ENCODE measurements at regions not wholly inside any gene's neighbourhood (a gene's known extent, or its start where the extent isn't known, plus 50 kb on each side); places are given as distances from the start of the nearest gene placed in this dataset.

- TF ChIP-seq IRF3 (IDR thresholded peaks at IDR 0.05; ENCODE audit: low read depth, low read length) = no peak
- no peak for TF ChIP-seq CHD2 (IDR thresholded peaks at IDR 0.05; ENCODE audit: low read length, partially characterized antibody)
- no peak for TF ChIP-seq ZBTB33 (IDR thresholded peaks at IDR 0.05; ENCODE audit: borderline replicate concordance, low read depth)
- no peak for TF ChIP-seq MXI1 (IDR thresholded peaks at IDR 0.05; ENCODE audit: low read depth, low read length)
- TF ChIP-seq TCF12 (IDR thresholded peaks at IDR 0.05) = peak; percentile 92
- peak; percentile 89 for TF ChIP-seq PBX3 (IDR thresholded peaks at IDR 0.05)
- TF ChIP-seq TEAD4 (IDR thresholded peaks at IDR 0.05; ENCODE audit: borderline replicate concordance, insufficient read depth) = peak; percentile 83
- no peak for TF ChIP-seq RAD21 (IDR thresholded peaks at IDR 0.05; ENCODE audit: low read length)
- no peak for TF ChIP-seq ELF1 (IDR thresholded peaks at IDR 0.05)
- peak; percentile 64; the same call in 1 of the 2 replicates for TF ChIP-seq POLR2AphosphoS5 (IDR thresholded peaks at IDR 0.05; ENCODE audit: low read depth, low read length)
Measured at GRCh38 chr10:14397066-14397465, 66.3 kb upstream of the FRMD4A start (continued).

- ChIA-PET CTCF (interaction anchor here (0.6 to 1.9 kb wide), 13 partner anchors 8 to 202 kb away, joined by 3 to 9 read pairs (median 3); no protein-coding TSS in a partner anchor), POLR2A (no interaction called here)
- Histone ChIP-seq H3K79me2 (ENCODE audit: insufficient read depth) (no peaks in the 10 kb centered on the region), H3K4me3 (ENCODE audit: low read depth in 2 of 2, low read length in 1 of 2) (no peak overlapping the region), H3K36me3 (replicated peaks in 1 of 2; ENCODE audit: control insufficient read depth in 1 of 2, insufficient read depth in 2 of 2, low read length in 1 of 2) (no peaks in the 10 kb centered on the region), H3K4me1 (ENCODE audit: control insufficient read depth in 1 of 2, insufficient read depth in 2 of 2, low read depth in 1 of 2, low read length in 1 of 2) (peaks cover 0 to 10% of the 10 kb centered on the region in 2 experiments; a peak in 1 of 4 replicates), H3K4me2 (no peak overlapping the region), H3K27me3 (ENCODE audit: insufficient read depth) (no peaks in the 10 kb centered on the region), H4K20me1 (ENCODE audit: insufficient read depth) (no peaks in the 10 kb centered on the region), H2AFZ (ENCODE audit: low read depth) (no peak overlapping the region), H3K9me2 (no peaks in the 10 kb centered on the region), H3K27ac (ENCODE audit: low read depth in 2 of 2, low read length in 1 of 2) (peak overlapping the region; percentile 18 to 75; a peak in 3 of 4 replicates), H3K9me3 (no peaks in the 10 kb centered on the region), H3K9ac (peak overlapping the region; percentile 40; the same call in 1 of the 2 replicates), H3F3A (replicated peaks; ENCODE audit: insufficient read depth) (peaks cover 8% of the 10 kb centered on the region)
- peak; percentile 47 for DNase-seq
- 50% methylated on average over 7 of the region's 7 CpGs for WGBS (ENCODE audit: low lambda C conversion rate)
- TF ChIP-seq NRF1 (IDR thresholded peaks at IDR 0.05; ENCODE audit: low read depth, low read length) (no peak), TEAD4 (IDR thresholded peaks at IDR 0.05; ENCODE audit: borderline replicate concordance, insufficient read depth) (no peak), CTCF (IDR thresholded peaks at IDR 0.05) (peak; percentile 64), TAF1 (IDR thresholded peaks at IDR 0.05; ENCODE audit: borderline replicate concordance, low read depth, low read length) (no peak), EZH2phosphoT487 (IDR thresholded peaks at IDR 0.05; ENCODE audit: borderline replicate concordance, low read depth) (no peak), RCOR1 (IDR thresholded peaks at IDR 0.05; ENCODE audit: low read length) (no peak), ZBTB33 (IDR thresholded peaks at IDR 0.05; ENCODE audit: borderline replicate concordance, low read depth) (no peak), TCF12 (IDR thresholded peaks at IDR 0.05) (no peak), FOXJ3 (CRISPR knock-in tag; IDR thresholded peaks at IDR 0.05) (no peak), IRF3 (IDR thresholded peaks at IDR 0.05; ENCODE audit: low read depth, low read length) (no peak), NFIC (IDR thresholded peaks at IDR 0.05; ENCODE audit: borderline replicate concordance) (0 out of 2 replicates have a peak, but pooled peaks have one; percentile 7), JUND (IDR thresholded peaks at IDR 0.05) (no peak), RXRA (IDR thresholded peaks at IDR 0.05; ENCODE audit: borderline replicate concordance, low read depth) (no peak), MEF2A (IDR thresholded peaks at IDR 0.05; ENCODE audit: borderline replicate concordance, low read depth) (no peak), ELF1 (IDR thresholded peaks at IDR 0.05) (no peak)
Measured at GRCh38 chr10:14396411-14397048, 65.8 kb upstream of the FRMD4A start.

Data from SK-N-SH (cell line).